SU-DHL-6 (cell line): ENCODE measurements at regions not wholly inside any gene's neighbourhood (a gene's known extent, or its start where the extent isn't known, plus 50 kb on each side); places are given as distances from the start of the nearest gene placed in this dataset.

Source experiments
- H2AFZ ChIP-seq: fragments of 200-600 bp; sonication (generic); 2 replicates; pipeline ENCODE4 v1.6.1; 2014; ENCODE audit warnings: low read depth, mild to moderate bottlenecking, moderate library complexity, mixed read lengths, antibody characterized with exemption, low read length; ENCODE audit not compliant: severe bottlenecking
- H3F3A ChIP-seq: fragments of 200-600 bp; shearing (Covaris generic); 2 replicates; pipeline ENCODE4 v1.6.0; 2016; ENCODE audit warnings: antibody characterized with exemption, mild to moderate bottlenecking; ENCODE audit not compliant: insufficient read depth
- H3K27ac ChIP-seq: fragments of 200-600 bp; sonication (generic); 2 replicates; pipeline ENCODE4 v1.5.1; 2016; ENCODE audit warnings: low read depth, mild to moderate bottlenecking, low read length, moderate library complexity, mixed read lengths
- H3K27me3 ChIP-seq: fragments of 200-600 bp; sonication (generic), shearing (Covaris generic); 2 replicates; pipeline ENCODE4 v1.6.0; 2014; ENCODE audit warnings: mild to moderate bottlenecking, low read length
- H3K36me3 ChIP-seq: fragments of 200-600 bp; sonication (generic); 2 replicates; pipeline ENCODE4 v1.6.1; 2014; ENCODE audit warnings: mild to moderate bottlenecking, low read length, mixed read lengths
- H3K4me2 ChIP-seq: fragments of 300-600, 200-600 bp; shearing (Covaris generic), sonication (generic); 2 replicates; pipeline ENCODE4 v1.6.0; 2014; ENCODE audit warnings: low read length, low read depth, mild to moderate bottlenecking; ENCODE audit not compliant: poor library complexity, severe bottlenecking
- H3K4me3 ChIP-seq: fragments of 200-600 bp; sonication (generic); 2 replicates; pipeline ENCODE4 v1.5.1; 2014; ENCODE audit warnings: antibody characterized with exemption, low read length, mild to moderate bottlenecking, mixed read lengths; ENCODE audit not compliant: insufficient read depth, poor library complexity, severe bottlenecking
- H3K79me2 ChIP-seq: fragments of 200-600 bp; sonication (generic); 2 replicates; pipeline ENCODE4 v1.6.1; 2014; ENCODE audit warnings: mild to moderate bottlenecking, low read length, moderate library complexity; ENCODE audit not compliant: insufficient read depth
- H3K9ac ChIP-seq: fragments of 200-600 bp; sonication (generic); 2 replicates; pipeline ENCODE4 v1.7.0; 2014; ENCODE audit warnings: mild to moderate bottlenecking, low read length
- H3K9me2 ChIP-seq: fragments of 200-600 bp; sonication (generic); replicated peaks from 2 replicates; pipeline ENCODE4 v1.6.1; 2014; ENCODE audit warnings: low read length; ENCODE audit not compliant: insufficient read depth
- H3K9me3 ChIP-seq: fragments of 200-600 bp; sonication (generic); 2 replicates; pipeline ENCODE4 v1.6.1; 2014; ENCODE audit warnings: low read length, mixed read lengths; ENCODE audit not compliant: insufficient read depth
- H4K20me1 ChIP-seq: fragments of 200-600 bp; sonication (generic); 2 replicates; pipeline ENCODE4 v1.6.1; 2014; ENCODE audit warnings: low read depth, mild to moderate bottlenecking, antibody characterized with exemption, low read length, moderate library complexity, mixed read lengths
- CTCF ChIP-seq: fragments of 200-600 bp; sonication (generic); IDR thresholded peaks from one replicate; pipeline ENCODE4 v1.5.1; 2017; ENCODE audit warnings: antibody characterized with exemption, mild to moderate bottlenecking, low read length, moderate library complexity; ENCODE audit not compliant: insufficient read depth, poor library complexity, severe bottlenecking
- EZH2phosphoT487 ChIP-seq: fragments of 200-600 bp; sonication (generic), shearing (Covaris generic); conservative IDR thresholded peaks from 2 replicates; pipeline ENCODE4 v1.6.1; 2018; ENCODE audit warnings: mild to moderate bottlenecking, antibody characterized with exemption, low read length, moderate library complexity, mixed read lengths

- H3K36me3 ChIP-seq: no peaks in the 10 kb centered on the region
- H3K79me2 ChIP-seq: peaks cover 43% of the 10 kb centered on the region
- H3K9me2 ChIP-seq: no peaks in the 10 kb centered on the region
- no peaks in the 10 kb centered on the region for H3K9me3 ChIP-seq
- no peaks in the 10 kb centered on the region for H3K27me3 ChIP-seq
- H3K27ac ChIP-seq: no peak overlapping the region
- H2AFZ ChIP-seq: no peak overlapping the region
- no peak overlapping the region for H3K9ac ChIP-seq
- no peak overlapping the region for H3K4me2 ChIP-seq
- H4K20me1 ChIP-seq: no peaks in the 10 kb centered on the region
- TF ChIP-seq CTCF: no peak
- TF ChIP-seq EZH2phosphoT487: no peak
- H3K4me3 ChIP-seq: no peak overlapping the region
- H3F3A ChIP-seq: no peaks in the 10 kb centered on the region
Measured at GRCh38 chrX:10054396-10054795, 87.2 kb downstream of the CLDN34 start.

- no peak for TF ChIP-seq CTCF
- no peaks in the 10 kb centered on the region for H3K9me3 ChIP-seq
- no peaks in the 10 kb centered on the region for H3F3A ChIP-seq
- no peak overlapping the region for H3K4me3 ChIP-seq
- H3K36me3 ChIP-seq: no peaks in the 10 kb centered on the region
- H4K20me1 ChIP-seq: no peaks in the 10 kb centered on the region
- no peak overlapping the region for H3K4me2 ChIP-seq
- H3K79me2 ChIP-seq: peaks cover 47% of the 10 kb centered on the region
- H3K9me2 ChIP-seq: no peaks in the 10 kb centered on the region
- H3K27me3 ChIP-seq: no peaks in the 10 kb centered on the region
- H3K27ac ChIP-seq: no peak overlapping the region
- H2AFZ ChIP-seq: no peak overlapping the region
- no peak overlapping the region for H3K9ac ChIP-seq
Measured at GRCh38 chrX:10055430-10055829, 88.3 kb downstream of the CLDN34 start.

- Histone ChIP-seq H3K9me2 (no peaks in the 10 kb centered on the region), H3K27me3 (no peaks in the 10 kb centered on the region), H3K9ac (no peak overlapping the region), H3F3A (no peaks in the 10 kb centered on the region), H3K36me3 (no peaks in the 10 kb centered on the region), H3K9me3 (no peaks in the 10 kb centered on the region), H3K27ac (no peak overlapping the region), H4K20me1 (no peaks in the 10 kb centered on the region), H3K79me2 (peaks cover 50% of the 10 kb centered on the region), H3K4me3 (no peak overlapping the region), H3K4me2 (no peak overlapping the region), H2AFZ (no peak overlapping the region)
- TF ChIP-seq CTCF: no peak
- TF ChIP-seq EZH2phosphoT487: no peak
Measured at GRCh38 chrX:10062352-10062751, 94.4 kb upstream of the CLCN4 start.

GRCh38 chrX:10062980-10063379 is 93.8 kb upstream of the CLCN4 start:
- no peak for TF ChIP-seq EZH2phosphoT487
- no peak for TF ChIP-seq CTCF
- Histone ChIP-seq H3K9ac (no peak overlapping the region), H3K9me3 (no peaks in the 10 kb centered on the region), H4K20me1 (no peaks in the 10 kb centered on the region), H3F3A (no peaks in the 10 kb centered on the region), H3K9me2 (no peaks in the 10 kb centered on the region), H3K36me3 (no peaks in the 10 kb centered on the region), H3K79me2 (peaks cover 45% of the 10 kb centered on the region), H3K4me2 (no peak overlapping the region), H2AFZ (no peak overlapping the region), H3K27me3 (no peaks in the 10 kb centered on the region), H3K27ac (no peak overlapping the region), H3K4me3 (no peak overlapping the region)
